Loucy (cell line): ENCODE measurements at regions not wholly inside any gene's neighbourhood (a gene's known extent, or its start where the extent isn't known, plus 50 kb on each side); places are given as distances from the start of the nearest gene placed in this dataset.

ENCODE experiments used
- H2AFZ ChIP-seq: fragments of 200-600 bp; sonication (generic); 2 replicates; pipeline ENCODE4 v1.6.0; 2016; ENCODE audit warnings: antibody characterized with exemption, mild to moderate bottlenecking, low read length, moderate library complexity
- H3F3A ChIP-seq: fragments of 200-600 bp; 2 replicates; pipeline ENCODE4 v1.6.0; 2016; ENCODE audit warnings: antibody characterized with exemption, low read depth, mild to moderate bottlenecking
- H3K27me3 ChIP-seq: fragments of 200-600 bp; sonication (generic); 2 replicates; pipeline ENCODE4 v1.6.1; 2014; ENCODE audit warnings: low read length, mild to moderate bottlenecking; ENCODE audit not compliant: insufficient read depth, poor library complexity, severe bottlenecking
- H3K36me3 ChIP-seq: fragments of 200-600 bp; sonication (generic); 2 replicates; pipeline ENCODE4 v1.6.1; 2016; ENCODE audit warnings: low read length; ENCODE audit not compliant: insufficient read depth
- H3K4me1 ChIP-seq: fragments of 200-600 bp; sonication (generic); 2 replicates; pipeline ENCODE4 v1.5.1; 2014; ENCODE audit warnings: low read length, mild to moderate bottlenecking; ENCODE audit not compliant: insufficient read depth, poor library complexity, severe bottlenecking
- H3K4me2 ChIP-seq: fragments of 200-600 bp; sonication (generic); 2 replicates; pipeline ENCODE4 v1.6.0; 2014; ENCODE audit warnings: antibody characterized with exemption, low read length, low read depth, mild to moderate bottlenecking; ENCODE audit not compliant: poor library complexity, severe bottlenecking
- H3K4me3 ChIP-seq: fragments of 200-600 bp; sonication (generic); 2 replicates; pipeline ENCODE4 v1.5.1; 2014; ENCODE audit warnings: low read length, mild to moderate bottlenecking, mixed read lengths; ENCODE audit not compliant: poor library complexity, severe bottlenecking
- H3K79me2 ChIP-seq: fragments of 200-600 bp; sonication (generic); 2 replicates; pipeline ENCODE4 v1.6.1; 2014; ENCODE audit warnings: low read length; ENCODE audit not compliant: insufficient read depth
- H3K9ac ChIP-seq: fragments of 200-600 bp; sonication (generic); 2 replicates; pipeline ENCODE4 v1.6.0; 2014; ENCODE audit warnings: mild to moderate bottlenecking, low read depth, low read length, moderate library complexity; ENCODE audit not compliant: poor library complexity, severe bottlenecking
- H3K9me2 ChIP-seq: fragments of 200-600 bp; sonication (generic); replicated peaks from 2 replicates; pipeline ENCODE4 v1.6.1; 2016; ENCODE audit warnings: low read depth, low read length, mixed read lengths
- H3K9me3 ChIP-seq: fragments of 200-600 bp; sonication (generic); 2 replicates; pipeline ENCODE4 v1.6.1; 2014; ENCODE audit warnings: mild to moderate bottlenecking, antibody characterized with exemption, low read length, low read depth; ENCODE audit not compliant: insufficient read depth
- H4K20me1 ChIP-seq: fragments of 200-600 bp; sonication (generic); 2 replicates; pipeline ENCODE4 v1.6.0; 2014; ENCODE audit warnings: antibody characterized with exemption, low read length, mild to moderate bottlenecking; ENCODE audit not compliant: insufficient read depth, poor library complexity, severe bottlenecking
- EZH2phosphoT487 ChIP-seq: fragments of 200-600 bp; IDR thresholded peaks from 2 replicates; pipeline ENCODE4 v1.6.1; 2018; ENCODE audit warnings: antibody characterized with exemption, mild to moderate bottlenecking, moderate library complexity, borderline replicate concordance
- TF ChIP-seq, protein P1 (sequence below): fragments of 200-600 bp; sonication (generic); conservative IDR thresholded peaks from 2 replicates; pipeline ENCODE4 v1.5.1; 2014; ENCODE audit warnings: mild to moderate bottlenecking, antibody characterized with exemption, low read length

- Histone ChIP-seq H3K9me3 (no peaks in the 10 kb centered on the region), H4K20me1 (no peaks in the 10 kb centered on the region), H3F3A (no peaks in the 10 kb centered on the region), H3K4me1 (peaks cover 17% of the 10 kb centered on the region), H3K9me2 (no peaks in the 10 kb centered on the region), H3K4me2 (no peak overlapping the region), H2AFZ (no peak overlapping the region), H3K36me3 (no peaks in the 10 kb centered on the region), H3K27me3 (no peaks in the 10 kb centered on the region), H3K9ac (no peak overlapping the region), H3K79me2 (no peaks in the 10 kb centered on the region), H3K4me3 (no peak overlapping the region)
- TF ChIP-seq, protein P1, sequence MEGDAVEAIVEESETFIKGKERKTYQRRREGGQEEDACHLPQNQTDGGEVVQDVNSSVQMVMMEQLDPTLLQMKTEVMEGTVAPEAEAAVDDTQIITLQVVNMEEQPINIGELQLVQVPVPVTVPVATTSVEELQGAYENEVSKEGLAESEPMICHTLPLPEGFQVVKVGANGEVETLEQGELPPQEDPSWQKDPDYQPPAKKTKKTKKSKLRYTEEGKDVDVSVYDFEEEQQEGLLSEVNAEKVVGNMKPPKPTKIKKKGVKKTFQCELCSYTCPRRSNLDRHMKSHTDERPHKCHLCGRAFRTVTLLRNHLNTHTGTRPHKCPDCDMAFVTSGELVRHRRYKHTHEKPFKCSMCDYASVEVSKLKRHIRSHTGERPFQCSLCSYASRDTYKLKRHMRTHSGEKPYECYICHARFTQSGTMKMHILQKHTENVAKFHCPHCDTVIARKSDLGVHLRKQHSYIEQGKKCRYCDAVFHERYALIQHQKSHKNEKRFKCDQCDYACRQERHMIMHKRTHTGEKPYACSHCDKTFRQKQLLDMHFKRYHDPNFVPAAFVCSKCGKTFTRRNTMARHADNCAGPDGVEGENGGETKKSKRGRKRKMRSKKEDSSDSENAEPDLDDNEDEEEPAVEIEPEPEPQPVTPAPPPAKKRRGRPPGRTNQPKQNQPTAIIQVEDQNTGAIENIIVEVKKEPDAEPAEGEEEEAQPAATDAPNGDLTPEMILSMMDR: no peak
- TF ChIP-seq EZH2phosphoT487: no peak
These were observed 62.1 kb upstream of the ESRRB start for GRCh38 chr14:76313852-76314251.

DNA sequence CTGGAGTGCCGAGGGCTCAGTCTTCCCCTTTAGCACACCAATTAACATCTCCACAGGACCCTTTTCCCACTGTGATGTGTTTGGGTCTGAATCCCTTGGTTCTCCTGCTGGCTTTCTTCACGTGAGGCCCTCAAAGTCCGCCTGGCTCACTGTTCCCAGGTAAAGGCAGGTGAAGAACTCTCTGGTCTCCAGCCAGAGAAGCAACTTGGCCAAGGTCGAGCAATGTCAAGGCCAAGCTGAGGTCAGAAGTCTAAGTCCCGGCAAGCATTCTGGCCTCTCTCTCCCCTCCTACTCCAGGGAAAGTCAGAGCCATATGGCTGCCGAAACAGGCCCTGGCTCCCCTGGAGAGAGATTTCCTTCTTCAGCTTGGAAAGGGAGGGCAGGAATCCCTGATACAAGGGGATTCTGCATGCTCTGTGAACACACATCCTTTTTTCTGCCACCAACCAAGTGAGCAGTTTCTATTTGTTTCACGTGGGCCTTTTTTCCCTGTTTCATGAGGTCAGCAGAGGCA lies 61.4 kb upstream of the ESRRB start:
- TF ChIP-seq EZH2phosphoT487: no peak
- TF ChIP-seq, protein P1: no peak
- H3K4me2 ChIP-seq: no peak overlapping the region
- peaks cover 24% of the 10 kb centered on the region for H3K4me1 ChIP-seq
- H3K79me2 ChIP-seq: no peaks in the 10 kb centered on the region
- H3F3A ChIP-seq: no peaks in the 10 kb centered on the region
- H2AFZ ChIP-seq: no peak overlapping the region
- no peaks in the 10 kb centered on the region for H3K27me3 ChIP-seq
- no peaks in the 10 kb centered on the region for H3K9me3 ChIP-seq
- no peak overlapping the region for H3K9ac ChIP-seq
- H3K36me3 ChIP-seq: no peaks in the 10 kb centered on the region
- no peak overlapping the region for H3K4me3 ChIP-seq
- H4K20me1 ChIP-seq: no peaks in the 10 kb centered on the region
- H3K9me2 ChIP-seq: no peaks in the 10 kb centered on the region

- no peaks in the 10 kb centered on the region for H3K27me3 ChIP-seq
- no peaks in the 10 kb centered on the region for H3K9me3 ChIP-seq
- no peaks in the 10 kb centered on the region for H4K20me1 ChIP-seq
- no peaks in the 10 kb centered on the region for H3K36me3 ChIP-seq
- no peaks in the 10 kb centered on the region for H3K79me2 ChIP-seq
- H3K9me2 ChIP-seq: no peaks in the 10 kb centered on the region
- peak overlapping the region; percentile 11; the same call in 1 of the 2 replicates for H2AFZ ChIP-seq
- H3K4me1 ChIP-seq: peaks cover 33% of the 10 kb centered on the region
- H3K4me3 ChIP-seq: peak overlapping the region; percentile 50
- no peak for TF ChIP-seq EZH2phosphoT487
- TF ChIP-seq, protein P1: no peak
- peak overlapping the region; percentile 72 for H3K4me2 ChIP-seq
- no peaks in the 10 kb centered on the region for H3F3A ChIP-seq
- H3K9ac ChIP-seq: peak overlapping the region; percentile 6
These were observed 55.5 kb upstream of the ESRRB start for GRCh38 chr14:76320486-76320885.
